Stimulated activated CD8-positive, alpha-beta memory T cell treated with anti-CD3 and anti-CD28 coated beads, Interleukin-15, amount 100 ng/mL, for 48 hours (primary cell): ENCODE measurements at regions not wholly inside any gene's neighbourhood (a gene's known extent, or its start where the extent isn't known, plus 50 kb on each side); places are given as distances from the start of the nearest gene placed in this dataset.

Experiments used
- DNase-seq, 2 donors: peaks; one replicate each; pipeline ENCODE4 v3.0.0-alpha.2; 2020; ENCODE audit warnings: low read depth in 2 of 2

- no peak for DNase-seq
Observed at GRCh38 chr2:5751873-5752482, 59.8 kb downstream of the SOX11 start.

- DNase-seq = no peak
Observed at GRCh38 chr2:5756272-5756671, 64.1 kb downstream of the SOX11 start.

GRCh38 chr2:5758346-5758745 lies 66.2 kb downstream of the SOX11 start:
- no peak for DNase-seq

- no peak for DNase-seq
Observed at GRCh38 chr2:5759949-5760348, 67.8 kb downstream of the SOX11 start.

- DNase-seq = no peak
Observed at GRCh38 chr2:5763531-5763930, 71.3 kb downstream of the SOX11 start.

- DNase-seq = no peak
Observed at GRCh38 chr2:5764041-5764440, 71.9 kb downstream of the SOX11 start.

- no peak for DNase-seq
Observed at GRCh38 chr2:5766056-5766455, 73.9 kb downstream of the SOX11 start.

GRCh38 chr2:5766561-5766960 lies 74.4 kb downstream of the SOX11 start:
- DNase-seq = no peak

- no peak for DNase-seq
Observed at GRCh38 chr2:5777131-5777535, 84.9 kb downstream of the SOX11 start.

- no peak for DNase-seq
Observed at GRCh38 chr2:5781679-5782078, 89.5 kb downstream of the SOX11 start.

- no peak for DNase-seq
Observed at GRCh38 chr2:5782103-5782502, 89.9 kb downstream of the SOX11 start.

GRCh38 chr2:5788447-5788846 lies 96.3 kb downstream of the SOX11 start:
- no peak for DNase-seq

- DNase-seq = no peak
Observed at GRCh38 chr2:5791371-5791770, 99.2 kb downstream of the SOX11 start.

GRCh38 chr2:5794012-5794411 lies 101.8 kb downstream of the SOX11 start:
- no peak for DNase-seq

- no peak for DNase-seq
Observed at GRCh38 chr2:5798084-5798483, 105.9 kb downstream of the SOX11 start.

GRCh38 chr2:5799348-5799747 lies 107.2 kb downstream of the SOX11 start:
- DNase-seq = no peak

- DNase-seq = no peak
Observed at GRCh38 chr2:5803547-5803946, 111.4 kb downstream of the SOX11 start.

- no peak for DNase-seq
Observed at GRCh38 chr2:5818961-5819600, 126.9 kb downstream of the SOX11 start.

GRCh38 chr2:5824126-5824525 lies 131.9 kb downstream of the SOX11 start:
- no peak for DNase-seq

- no peak for DNase-seq
Observed at GRCh38 chr2:5825686-5826085, 133.5 kb downstream of the SOX11 start.

GRCh38 chr2:5826979-5827655 lies 134.9 kb downstream of the SOX11 start:
- DNase-seq = no peak

GRCh38 chr2:5834501-5834900 lies 142.3 kb downstream of the SOX11 start:
- no peak for DNase-seq

- no peak for DNase-seq
Observed at GRCh38 chr2:5839550-5839949, 147.4 kb downstream of the SOX11 start.
